ENCODE measurements at regions not wholly inside any gene's neighbourhood (a gene's known extent, or its start where the extent isn't known, plus 50 kb on each side); places are given as distances from the start of the nearest gene placed in this dataset.
"Not testable (repeated sequence)": the region's sequence is repeated elsewhere in the genome, so short reads cannot be mapped to it uniquely, and the experiment has no call there.

DNA sequence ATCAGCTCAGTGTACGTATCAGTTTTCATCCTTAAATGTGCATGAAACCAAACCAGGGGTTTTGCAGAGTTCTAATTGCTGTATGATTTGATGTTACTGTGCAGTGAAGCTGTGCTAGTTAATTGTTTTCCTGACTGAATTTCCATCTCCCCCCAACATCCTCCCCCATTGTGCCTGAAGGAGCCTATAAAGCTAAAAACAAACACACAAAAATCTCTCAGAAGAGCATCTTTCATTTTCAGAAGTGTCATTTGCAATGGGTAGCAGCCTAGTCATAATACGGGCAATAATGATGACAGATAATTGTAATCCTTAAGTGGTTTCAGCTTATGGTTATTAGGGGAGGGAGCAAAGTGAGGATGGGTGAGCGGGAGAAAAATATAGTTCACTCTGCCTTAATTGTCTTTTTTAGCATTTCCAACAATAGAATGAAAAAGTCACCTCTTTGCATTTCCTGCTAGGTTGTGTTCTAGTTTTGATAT, 207.9 kb upstream of the TBL1XR1 start:
- DNase-seq, result no peak

GRCh38 chr3:177410730-177411129, 213.4 kb upstream of the TBL1XR1 start:
- DNase-seq, result peak; percentile 8

DNA sequence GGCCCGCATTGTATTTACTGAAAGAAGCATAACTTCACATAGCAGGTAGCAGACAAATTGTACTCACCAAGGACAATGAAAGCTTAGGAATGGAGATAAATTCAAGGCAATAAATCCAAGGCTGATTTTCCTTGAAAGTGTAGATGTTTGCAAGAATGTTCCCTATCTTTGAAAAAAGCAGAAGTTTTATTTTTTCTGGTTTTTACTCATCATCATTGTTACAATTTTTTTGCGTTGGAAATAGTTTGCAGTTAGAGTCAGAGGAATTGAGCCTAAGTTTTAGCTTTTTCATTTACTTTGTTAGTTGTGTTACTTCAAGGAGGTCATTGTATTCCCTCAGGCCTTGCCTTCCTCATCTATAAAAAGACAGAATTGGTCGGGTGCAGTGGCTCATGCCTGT, 213.9 kb upstream of the TBL1XR1 start:
- DNase-seq, result no peak

- DNase-seq, result not testable (repeated sequence)
Measured at GRCh38 chr3:177412677-177413170, 215.4 kb upstream of the TBL1XR1 start.

DNA sequence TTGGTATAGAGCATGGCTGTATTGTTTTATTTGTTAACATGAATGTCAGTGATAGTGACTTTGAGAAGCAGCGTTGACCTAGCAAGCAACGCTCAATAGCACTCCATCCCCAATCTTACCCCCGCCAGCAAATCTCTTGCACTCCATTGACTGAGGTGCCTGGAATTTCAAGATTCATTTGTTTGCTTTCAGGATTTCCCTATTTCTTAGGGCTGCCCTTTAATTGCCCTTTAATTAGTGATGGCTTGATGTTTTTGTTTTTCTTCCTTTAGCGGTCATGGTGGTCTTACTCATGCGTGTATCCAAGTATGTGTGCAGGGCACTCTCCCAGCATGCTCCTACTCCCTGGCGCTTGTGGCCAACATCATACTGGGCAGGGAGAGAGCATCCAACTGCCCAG, 216.8 kb upstream of the TBL1XR1 start:
- no peak for DNase-seq

GRCh38 chr3:177418787-177419186, 221.5 kb upstream of the TBL1XR1 start:
- DNase-seq, result no peak

GRCh38 chr3:177419904-177420601, 222.8 kb upstream of the TBL1XR1 start:
- DNase-seq, result no peak

- DNase-seq, result no peak
Measured at GRCh38 chr3:177420651-177421480, 223.6 kb upstream of the TBL1XR1 start.

DNA sequence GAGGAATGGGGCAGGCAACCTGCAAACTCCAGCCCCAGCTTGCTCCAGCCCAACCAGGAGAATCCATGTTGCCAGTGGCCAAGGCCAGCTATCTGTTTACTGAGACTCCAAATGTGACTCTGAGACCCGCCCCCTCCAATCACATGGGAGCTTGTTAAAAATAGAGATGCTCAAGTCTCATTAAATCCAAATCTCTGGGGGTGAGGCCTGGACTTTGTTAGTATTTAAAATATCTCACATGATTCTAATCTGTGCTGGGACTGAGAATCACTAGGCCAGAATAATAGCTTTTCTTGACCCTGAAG, 224.2 kb upstream of the TBL1XR1 start:
- DNase-seq, result no peak

- peak; percentile 3 for DNase-seq
Measured at GRCh38 chr3:177424521-177424920, 227.2 kb upstream of the TBL1XR1 start.

DNA sequence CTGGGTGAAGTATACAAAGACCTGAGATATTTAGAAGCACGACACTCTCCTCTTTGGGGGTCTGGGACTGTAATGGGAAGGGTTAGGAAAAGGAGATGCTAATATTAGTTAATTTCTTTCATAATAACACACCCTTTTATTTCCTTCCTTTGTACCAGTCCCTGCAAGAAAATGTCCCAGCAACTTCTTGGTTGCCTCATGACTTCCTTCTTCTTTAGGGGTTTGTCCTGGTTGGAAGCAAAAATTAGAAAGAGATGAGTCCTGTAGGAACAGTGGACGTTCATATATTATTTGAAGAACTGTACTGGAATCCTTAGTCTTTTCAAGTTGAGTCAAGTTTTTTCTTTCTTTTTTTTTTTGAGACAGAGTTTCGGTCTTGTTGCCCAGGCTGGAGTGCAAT, 227.8 kb upstream of the TBL1XR1 start:
- DNase-seq, result no peak

DNA sequence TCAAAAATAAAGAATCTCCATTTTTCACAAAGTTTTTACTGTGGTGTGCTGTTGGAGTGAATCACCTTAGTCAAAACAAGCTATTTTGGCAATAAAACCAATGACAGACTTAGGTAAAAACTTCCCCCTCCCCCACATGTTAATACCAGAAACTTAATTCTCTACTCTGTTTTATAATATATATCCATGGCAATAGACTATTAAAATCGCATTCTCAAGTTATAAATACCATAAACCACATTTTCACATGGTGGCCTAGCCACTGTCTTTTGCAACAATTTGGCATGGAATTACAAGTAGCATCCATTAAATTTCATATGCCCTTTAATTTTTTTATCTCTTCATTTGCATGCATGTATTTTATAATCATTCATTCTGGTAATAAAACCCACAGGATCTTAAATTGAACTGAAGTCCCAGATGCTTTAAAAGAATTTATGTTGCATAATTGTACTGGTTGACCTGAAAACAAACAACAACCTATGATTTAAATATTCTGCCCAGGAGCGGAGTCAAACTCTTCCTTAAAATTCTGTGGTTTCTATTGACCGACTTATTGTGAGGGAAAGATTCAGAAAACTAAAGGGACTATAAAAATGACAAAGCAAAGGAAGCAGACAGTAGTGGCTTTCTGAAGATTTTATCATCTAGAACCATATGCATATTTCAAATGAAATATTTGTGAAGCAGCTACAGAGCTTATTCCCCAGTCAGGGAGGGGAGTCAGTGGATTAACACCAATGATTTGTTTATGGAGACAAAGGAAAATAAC, 229.0 kb upstream of the TBL1XR1 start:
- no peak for DNase-seq

DNA sequence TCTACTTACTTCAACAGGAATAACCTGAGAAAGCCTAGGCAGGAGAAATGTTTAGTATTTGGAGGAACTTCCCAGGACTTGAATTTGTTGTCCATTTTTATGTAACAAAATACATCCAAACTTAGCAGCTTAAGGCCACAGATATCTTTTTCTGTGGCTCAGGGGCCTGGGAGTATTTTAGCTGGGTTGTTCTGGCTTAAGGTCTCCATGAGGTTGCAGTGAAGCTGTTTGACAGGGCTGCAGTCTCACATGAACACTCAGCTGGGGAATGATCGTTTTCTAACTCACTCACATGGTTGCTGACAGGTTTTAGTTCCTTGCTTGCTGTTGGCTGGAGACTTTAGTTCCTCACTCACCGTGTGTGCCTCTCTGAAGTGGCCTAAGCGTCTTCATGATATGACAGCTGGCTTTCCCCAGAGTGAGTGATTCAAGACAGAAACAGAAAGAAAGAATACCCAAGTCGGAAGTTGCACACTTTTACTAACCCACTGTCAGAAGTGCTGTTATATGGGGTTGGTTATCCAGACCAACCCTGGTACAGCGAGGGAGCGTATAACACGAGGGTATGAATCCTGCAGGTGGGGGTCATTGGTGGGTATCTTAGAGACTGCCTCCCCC, 229.7 kb upstream of the TBL1XR1 start:
- DNase-seq, result peak; percentile 62

DNA sequence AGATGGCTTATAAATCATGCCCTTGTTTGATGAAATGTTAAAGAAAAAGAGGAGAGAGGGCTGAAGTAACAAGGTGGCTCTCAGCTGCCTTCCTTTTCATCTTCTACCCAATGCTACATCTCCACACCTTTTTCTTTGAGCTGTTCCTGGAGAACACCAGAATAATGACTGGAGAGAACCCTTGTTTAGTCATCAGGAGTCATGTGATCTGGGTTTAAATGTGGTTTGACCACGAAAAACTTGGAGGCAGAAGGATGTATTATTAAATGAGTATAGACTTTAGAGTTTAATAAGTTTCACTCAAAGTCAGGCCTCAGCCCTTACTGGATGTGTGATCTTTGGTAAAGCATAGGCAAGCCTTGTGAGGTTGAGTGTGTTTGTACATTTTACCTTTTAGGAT, 230.3 kb upstream of the TBL1XR1 start:
- peak; percentile 35 for DNase-seq

DNA sequence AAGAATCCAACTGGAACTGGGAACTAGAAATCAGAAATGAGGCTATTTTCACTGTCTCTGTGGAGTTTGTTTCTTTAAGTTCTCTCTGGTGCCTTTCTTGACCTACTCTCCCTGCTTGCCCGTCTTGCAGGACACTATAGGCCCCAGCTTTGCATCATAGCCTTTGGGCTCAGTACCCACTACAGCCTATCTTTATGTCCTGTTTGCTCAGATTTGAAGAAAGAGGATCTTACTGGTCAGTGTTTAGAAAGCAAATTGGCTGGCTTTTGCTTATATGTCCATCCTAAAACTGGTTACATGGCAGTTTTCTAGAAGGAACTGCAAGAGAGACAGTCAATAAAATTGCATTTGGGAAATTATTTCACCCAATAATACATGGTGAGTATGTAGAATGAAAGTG, 231.8 kb upstream of the TBL1XR1 start:
- no peak for DNase-seq

GRCh38 chr3:177429771-177430170, 232.5 kb upstream of the TBL1XR1 start:
- DNase-seq, result no peak

DNA sequence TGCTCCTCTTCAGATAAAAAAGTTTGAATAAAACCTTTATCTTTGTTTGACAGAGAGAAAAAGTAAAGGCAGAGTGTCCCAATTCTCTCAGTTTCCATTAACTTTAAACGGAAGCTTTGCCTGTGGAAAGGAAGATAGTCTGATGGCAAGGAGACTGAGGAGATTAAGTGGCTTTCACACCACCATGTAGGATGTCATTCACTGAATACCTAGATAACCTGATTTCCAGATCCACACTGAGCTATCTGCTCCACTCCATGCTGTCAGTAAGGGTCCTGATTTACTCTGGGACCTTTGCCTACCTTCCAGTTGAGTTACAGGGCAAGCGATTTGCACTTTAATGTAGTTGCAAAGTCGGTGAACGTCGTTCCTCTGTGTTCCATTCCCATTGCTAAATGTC, 233.4 kb upstream of the TBL1XR1 start:
- DNase-seq, result no peak

- DNase-seq, result no peak
Measured at GRCh38 chr3:177431525-177432176, 234.4 kb upstream of the TBL1XR1 start.

GRCh38 chr3:177435301-177435700, 238.0 kb upstream of the TBL1XR1 start:
- DNase-seq, result no peak

- DNase-seq, result no peak
Measured at GRCh38 chr3:177437513-177438337, 240.4 kb upstream of the TBL1XR1 start.

GRCh38 chr3:177438596-177439220, 241.4 kb upstream of the TBL1XR1 start:
- DNase-seq, result no peak

All from CD4-positive, alpha-beta T cell treated with Interleukin-12 subunit alpha and Interleukin-12 subunit beta, for 1 hour (primary cell).